ENCODE measurements at regions not wholly inside any gene's neighbourhood (a gene's known extent, or its start where the extent isn't known, plus 50 kb on each side); places are given as distances from the start of the nearest gene placed in this dataset.
A peak's percentile ranks its signal among the peaks of the same experiment; 100 is the strongest.

DNA sequence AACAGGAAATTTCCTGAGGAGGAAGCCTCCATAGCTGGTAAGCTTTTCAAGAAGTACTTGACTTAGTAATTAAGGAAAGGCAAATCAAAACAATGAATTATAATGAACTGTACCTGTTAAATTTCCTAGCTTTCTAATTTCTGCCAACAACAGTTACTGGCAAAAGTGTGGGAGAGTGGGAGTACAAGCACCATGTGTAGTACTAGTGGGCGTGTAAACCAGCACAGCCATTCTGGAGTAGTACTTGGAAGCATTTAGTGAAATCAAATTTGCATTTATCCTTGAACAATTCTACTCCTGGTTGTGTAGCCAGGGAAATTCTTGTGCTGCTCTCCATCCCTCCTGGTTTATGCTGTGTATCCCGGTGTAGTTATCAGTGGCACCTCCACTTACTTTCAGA lies 190.8 kb downstream of the PRDM2 start:
- Histone ChIP-seq H3K27ac (no peak overlapping the region), H3K4me3 (no peak overlapping the region), H3K4me1 (no peaks in the 10 kb centered on the region), H3K9me3 (no peaks in the 10 kb centered on the region), H3K4me2 (no peak overlapping the region)
- no peak for ATAC-seq
- FAIRE-seq: no peak
- DNase-seq (ENCODE audit: low read depth in 1 of 2, low spot score in 1 of 2): no peak
- TF ChIP-seq RNF2 (IDR thresholded peaks at IDR 0.05; ENCODE audit: borderline replicate concordance, low read depth) (no peak), TFCP2L1 (CRISPR knock-in tag; IDR thresholded peaks at IDR 0.05) (no peak), CHD2 (IDR thresholded peaks at IDR 0.05; ENCODE audit: low read length, partially characterized antibody) (no peak), MAZ (IDR thresholded peaks at IDR 0.05; ENCODE audit: borderline replicate concordance, low read depth, low read length) (no peak), RARB (CRISPR knock-in tag; IDR thresholded peaks at IDR 0.05) (no peak)
- TF ChIP-seq, protein P1, sequence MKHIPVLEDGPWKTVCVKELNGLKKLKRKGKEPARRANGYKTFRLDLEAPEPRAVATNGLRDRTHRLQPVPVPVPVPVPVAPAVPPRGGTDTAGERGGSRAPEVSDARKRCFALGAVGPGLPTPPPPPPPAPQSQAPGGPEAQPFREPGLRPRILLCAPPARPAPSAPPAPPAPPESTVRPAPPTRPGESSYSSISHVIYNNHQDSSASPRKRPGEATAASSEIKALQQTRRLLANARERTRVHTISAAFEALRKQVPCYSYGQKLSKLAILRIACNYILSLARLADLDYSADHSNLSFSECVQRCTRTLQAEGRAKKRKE (CRISPR knock-in tag; IDR thresholded peaks at IDR 0.05; ENCODE audit: low read depth): no peak
- TF ChIP-seq, protein P2, sequence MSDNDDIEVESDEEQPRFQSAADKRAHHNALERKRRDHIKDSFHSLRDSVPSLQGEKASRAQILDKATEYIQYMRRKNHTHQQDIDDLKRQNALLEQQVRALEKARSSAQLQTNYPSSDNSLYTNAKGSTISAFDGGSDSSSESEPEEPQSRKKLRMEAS (IDR thresholded peaks at IDR 0.05): no peak
- CTCF ChIA-PET: interaction anchor here (1.0 to 1.5 kb wide), 2 partner anchors 9 to 75 kb away, joined by 3 read pairs; no protein-coding TSS in a partner anchor
- POLR2A ChIA-PET: no interaction called here
- WGBS (ENCODE audit: missing lambda C conversion rate): 15% methylated on average over 2 of the region's 2 CpGs

DNA sequence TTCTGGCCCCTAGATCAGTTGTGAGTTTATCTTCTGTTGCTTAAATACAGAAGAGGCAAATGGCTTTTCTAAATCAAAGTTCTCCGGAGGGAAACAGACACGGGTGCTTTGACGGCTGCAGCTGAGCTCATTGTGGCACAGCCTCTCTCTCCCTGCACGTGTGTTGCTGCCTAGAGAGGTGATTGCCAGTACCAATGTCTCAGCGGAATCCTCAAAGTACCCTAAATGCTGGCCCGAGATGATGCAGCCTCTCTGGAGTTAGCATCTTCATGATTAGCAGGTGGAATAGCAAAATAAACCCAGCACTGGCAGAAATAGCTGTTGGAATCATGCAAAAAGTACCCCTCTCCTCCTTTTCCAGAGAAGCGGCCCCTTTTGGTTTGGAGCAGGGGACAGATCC lies 192.2 kb downstream of the PRDM2 start:
- no peaks in the 10 kb centered on the region for H3K4me1 ChIP-seq
- 20% methylated on average over 7 of the region's 7 CpGs for WGBS (ENCODE audit: missing lambda C conversion rate)
- H3K9me3 ChIP-seq: no peaks in the 10 kb centered on the region
- FAIRE-seq (no peak), DNase-seq (ENCODE audit: low read depth in 1 of 2, low spot score in 1 of 2) (no peak), ATAC-seq (no peak)
- CTCF ChIA-PET: no interaction called here
- no peak overlapping the region for H3K27ac ChIP-seq
- H3K4me2 ChIP-seq: no peak overlapping the region
- no peak overlapping the region for H3K4me3 ChIP-seq
- POLR2A ChIA-PET: no interaction called here
- no peak for TF ChIP-seq HOXA7 (CRISPR knock-in tag; IDR thresholded peaks at IDR 0.05)
- no peak for TF ChIP-seq FOXS1 (CRISPR knock-in tag; IDR thresholded peaks at IDR 0.05)
- TF ChIP-seq KDM1A (IDR thresholded peaks at IDR 0.05; ENCODE audit: low read depth): no peak
- TF ChIP-seq, protein P3, sequence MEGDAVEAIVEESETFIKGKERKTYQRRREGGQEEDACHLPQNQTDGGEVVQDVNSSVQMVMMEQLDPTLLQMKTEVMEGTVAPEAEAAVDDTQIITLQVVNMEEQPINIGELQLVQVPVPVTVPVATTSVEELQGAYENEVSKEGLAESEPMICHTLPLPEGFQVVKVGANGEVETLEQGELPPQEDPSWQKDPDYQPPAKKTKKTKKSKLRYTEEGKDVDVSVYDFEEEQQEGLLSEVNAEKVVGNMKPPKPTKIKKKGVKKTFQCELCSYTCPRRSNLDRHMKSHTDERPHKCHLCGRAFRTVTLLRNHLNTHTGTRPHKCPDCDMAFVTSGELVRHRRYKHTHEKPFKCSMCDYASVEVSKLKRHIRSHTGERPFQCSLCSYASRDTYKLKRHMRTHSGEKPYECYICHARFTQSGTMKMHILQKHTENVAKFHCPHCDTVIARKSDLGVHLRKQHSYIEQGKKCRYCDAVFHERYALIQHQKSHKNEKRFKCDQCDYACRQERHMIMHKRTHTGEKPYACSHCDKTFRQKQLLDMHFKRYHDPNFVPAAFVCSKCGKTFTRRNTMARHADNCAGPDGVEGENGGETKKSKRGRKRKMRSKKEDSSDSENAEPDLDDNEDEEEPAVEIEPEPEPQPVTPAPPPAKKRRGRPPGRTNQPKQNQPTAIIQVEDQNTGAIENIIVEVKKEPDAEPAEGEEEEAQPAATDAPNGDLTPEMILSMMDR (IDR thresholded peaks at IDR 0.05): no peak
- no peak for TF ChIP-seq EHF (CRISPR knock-in tag; IDR thresholded peaks at IDR 0.05)
- TF ChIP-seq, protein P4, sequence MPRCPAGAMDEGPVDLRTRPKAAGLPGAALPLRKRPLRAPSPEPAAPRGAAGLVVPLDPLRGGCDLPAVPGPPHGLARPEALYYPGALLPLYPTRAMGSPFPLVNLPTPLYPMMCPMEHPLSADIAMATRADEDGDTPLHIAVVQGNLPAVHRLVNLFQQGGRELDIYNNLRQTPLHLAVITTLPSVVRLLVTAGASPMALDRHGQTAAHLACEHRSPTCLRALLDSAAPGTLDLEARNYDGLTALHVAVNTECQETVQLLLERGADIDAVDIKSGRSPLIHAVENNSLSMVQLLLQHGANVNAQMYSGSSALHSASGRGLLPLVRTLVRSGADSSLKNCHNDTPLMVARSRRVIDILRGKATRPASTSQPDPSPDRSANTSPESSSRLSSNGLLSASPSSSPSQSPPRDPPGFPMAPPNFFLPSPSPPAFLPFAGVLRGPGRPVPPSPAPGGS (IDR thresholded peaks at IDR 0.05): no peak

DNA sequence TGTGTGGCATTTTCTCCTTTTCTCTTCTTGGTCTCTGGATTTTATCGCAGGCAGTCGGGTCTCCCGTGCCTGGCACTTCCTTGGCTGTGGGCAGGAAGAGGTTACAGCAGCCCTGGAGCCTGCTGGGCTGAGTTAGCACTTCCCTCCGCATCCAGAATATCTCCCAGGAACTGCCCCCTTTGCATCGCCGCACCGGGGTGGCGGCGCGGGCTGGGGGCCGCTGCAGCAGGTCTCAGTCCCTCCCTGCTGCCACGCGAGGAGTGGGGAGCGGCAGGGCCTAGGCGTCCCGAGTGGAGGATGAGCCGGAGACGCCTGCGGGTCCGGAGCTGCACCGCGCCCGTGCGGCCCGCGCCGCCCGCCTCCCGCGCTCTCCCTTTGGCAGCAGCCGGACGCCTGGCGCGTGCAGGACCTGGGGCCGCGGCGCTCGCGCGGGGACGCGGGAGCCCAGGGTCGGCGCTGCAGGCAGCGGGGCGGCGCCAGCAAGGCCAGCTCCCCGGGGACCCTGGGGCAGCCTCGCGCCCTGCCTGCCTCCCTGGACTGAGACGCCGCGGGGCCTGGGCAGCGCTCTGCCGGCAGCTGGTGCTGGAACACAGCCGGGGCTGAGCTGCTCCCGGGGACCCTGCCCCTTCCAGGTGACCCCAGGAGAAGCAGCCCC lies 192.8 kb downstream of the PRDM2 start:
- DNase-seq (ENCODE audit: low read depth in 1 of 2, low spot score in 1 of 2) (no peak), FAIRE-seq (no peak), ATAC-seq (peak; percentile 31 to 50; a peak in 2 of 6 replicates)
- Histone ChIP-seq H3K9me3 (no peaks in the 10 kb centered on the region), H3K4me1 (no peaks in the 10 kb centered on the region), H3K4me3 (no peak overlapping the region; the same call in 2 of the 3 replicates), H3K4me2 (peak overlapping the region; percentile 60), H3K27ac (no peak overlapping the region)
- TF ChIP-seq, protein P1 (CRISPR knock-in tag; IDR thresholded peaks at IDR 0.05; ENCODE audit: low read depth): no peak
- 0% methylated on average over 3 of the region's 57 CpGs for WGBS (ENCODE audit: missing lambda C conversion rate)
- POLR2A ChIA-PET: no interaction called here
- CTCF ChIA-PET: no interaction called here

DNA sequence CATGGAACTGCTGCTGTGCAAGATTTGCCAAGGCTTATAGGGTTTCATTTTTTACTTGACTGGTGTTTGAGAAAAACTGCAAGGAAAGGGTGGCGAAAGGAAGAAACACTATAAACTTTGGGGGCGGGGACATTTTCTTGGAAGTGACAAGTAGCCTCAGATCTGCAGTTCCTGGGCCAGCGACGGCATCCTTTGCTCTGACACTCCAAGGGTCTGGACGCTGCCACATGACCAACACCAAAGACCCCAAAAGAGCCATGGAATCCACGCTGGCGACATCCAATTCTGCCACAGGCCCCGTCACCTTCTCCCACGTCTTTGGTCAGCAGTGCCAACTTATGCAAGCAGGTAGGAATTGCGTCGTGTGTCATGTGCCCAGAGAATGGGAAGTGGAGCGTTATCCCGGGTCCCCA lies 193.4 kb downstream of the PRDM2 start:
- 42% methylated on average over 6 of the region's 13 CpGs for WGBS (ENCODE audit: missing lambda C conversion rate)
- POLR2A ChIA-PET: no interaction called here
- CTCF ChIA-PET: no interaction called here
- Histone ChIP-seq H3K27ac (no peak overlapping the region), H3K4me1 (no peaks in the 10 kb centered on the region), H3K9me3 (no peaks in the 10 kb centered on the region), H3K4me3 (no peak overlapping the region; the same call in 2 of the 3 replicates), H3K4me2 (peak overlapping the region; percentile 60)
- no peak for ATAC-seq
- no peak for TF ChIP-seq NFE2L2 (conservative IDR thresholded peaks at IDR 0.05; ENCODE audit: low read length)
- no peak for TF ChIP-seq SMC3 (IDR thresholded peaks at IDR 0.05)
- TF ChIP-seq CHD2 (IDR thresholded peaks at IDR 0.05; ENCODE audit: low read length, partially characterized antibody): no peak
- TF ChIP-seq GATA3 (IDR thresholded peaks at IDR 0.05; ENCODE audit: borderline replicate concordance): no peak
- no peak for TF ChIP-seq TFCP2L1 (CRISPR knock-in tag; IDR thresholded peaks at IDR 0.05)
- TF ChIP-seq, protein P5, sequence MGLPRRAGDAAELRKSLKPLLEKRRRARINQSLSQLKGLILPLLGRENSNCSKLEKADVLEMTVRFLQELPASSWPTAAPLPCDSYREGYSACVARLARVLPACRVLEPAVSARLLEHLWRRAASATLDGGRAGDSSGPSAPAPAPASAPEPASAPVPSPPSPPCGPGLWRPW (IDR thresholded peaks at IDR 0.05): no peak
- no peak for TF ChIP-seq ZFP36 (IDR thresholded peaks at IDR 0.05; ENCODE audit: borderline replicate concordance, partially characterized antibody)
- TF ChIP-seq ZNF302 (CRISPR knock-in tag; IDR thresholded peaks at IDR 0.05): no peak
- no peak for TF ChIP-seq CBX2 (IDR thresholded peaks at IDR 0.05; ENCODE audit: borderline replicate concordance, low read depth)
- TF ChIP-seq POLR2AphosphoS2 (conservative IDR thresholded peaks at IDR 0.05; ENCODE audit: low read length): no peak
- FAIRE-seq: no peak
- DNase-seq (ENCODE audit: low read depth in 1 of 2, low spot score in 1 of 2): no peak
